H1 (cell line): ENCODE measurements at regions not wholly inside any gene's neighbourhood (a gene's known extent, or its start where the extent isn't known, plus 50 kb on each side); places are given as distances from the start of the nearest gene placed in this dataset.

ENCODE experiments used
- ATF2 ChIP-seq: IDR thresholded peaks from 2 replicates; pipeline ENCODE4 v1.6.1; 2012; ENCODE audit warnings: low read length, inconsistent platforms
- CTBP2 ChIP-seq: IDR thresholded peaks from 2 replicates; pipeline ENCODE4 v1.7.0; 2011; ENCODE audit warnings: borderline replicate concordance, mild to moderate bottlenecking, moderate library complexity, mixed read lengths, low read length; ENCODE audit not compliant: insufficient read depth, insufficient read length
- HDAC2 ChIP-seq, 2 experiments: fragments of 300-600 bp in 1 of 2; sonication (generic) in 1 of 2; IDR thresholded peaks; 2 replicates each; pipeline ENCODE4 v1.6.1; 2011 to 2012; ENCODE audit warnings: low read depth in 2 of 2, low read length in 2 of 2, mild to moderate bottlenecking in 2 of 2, moderate library complexity in 2 of 2, borderline replicate concordance in 1 of 2, inconsistent platforms in 1 of 2
- JUN ChIP-seq: IDR thresholded peaks from 2 replicates; pipeline ENCODE4 v1.6.1; 2011; ENCODE audit warnings: low read depth, mild to moderate bottlenecking, improper control_type of control experiment, low read length
- KDM1A ChIP-seq: fragments of 200-600, 300-600 bp; sonication (generic); IDR thresholded peaks from 2 replicates; pipeline ENCODE4 v1.7.1; 2016; ENCODE audit warnings: mild to moderate bottlenecking, low read length, borderline replicate concordance
- TAF7 ChIP-seq: optimal IDR thresholded peaks from 2 replicates; pipeline ENCODE3; 2011; ENCODE audit warnings: low read depth, mild to moderate bottlenecking, inconsistent platforms, low read length, moderate library complexity, borderline replicate concordance

GRCh38 chr5:67506241-67506640 lies 309.6 kb upstream of the CD180 start (continued):
- TF ChIP-seq HDAC2 (IDR thresholded peaks at IDR 0.05; ENCODE audit: borderline replicate concordance in 1 of 2, low read depth in 2 of 2, low read length in 2 of 2) = no peak
- TF ChIP-seq CTBP2 = no peak
- TF ChIP-seq ATF2 = no peak
- TF ChIP-seq JUN = no peak
- no peak for TF ChIP-seq KDM1A
- no peak for TF ChIP-seq TAF7
